Testis (tissue), 2 donors: ENCODE measurements at regions not wholly inside any gene's neighbourhood (a gene's known extent, or its start where the extent isn't known, plus 50 kb on each side); places are given as distances from the start of the nearest gene placed in this dataset.

Experiments
- CTCF ChIP-seq, 3 experiments: fragments of 450-650 bp in 2 of 3; fragments of 200-600 bp in 1 of 3; sonication (generic) in 1 of 3; IDR thresholded peaks; one replicate each; pipeline ENCODE4 v1.5.1; 2016 to 2019; ENCODE audit warnings: antibody characterized with exemption in 3 of 3, mild to moderate bottlenecking in 2 of 3, moderate library complexity in 1 of 3
- POLR2A ChIP-seq: fragments of 450-650 bp; IDR thresholded peaks from one replicate; pipeline ENCODE4 v1.6.1; 2017; ENCODE audit warnings: antibody characterized with exemption, mild to moderate bottlenecking, moderate library complexity

GRCh38 chr9:115194216-115194615, 76.3 kb upstream of the TNC start:
- TF ChIP-seq CTCF (IDR thresholded peaks at IDR 0.05), result no peak
- TF ChIP-seq POLR2A, result no peak
